ENCODE measurements at regions not wholly inside any gene's neighbourhood (a gene's known extent, or its start where the extent isn't known, plus 50 kb on each side); places are given as distances from the start of the nearest gene placed in this dataset.

GRCh38 chr7:92972441-92972840 is 136.1 kb upstream of the CDK6 start:
- Histone ChIP-seq H3K27me3 (no peaks in the 10 kb centered on the region), H3K4me3 (replicated peaks in 1 of 3) (no peak overlapping the region), H3K27ac (no peak overlapping the region), H3K9me3 (peaks cover 4% of the 10 kb centered on the region), H3K36me3 (no peaks in the 10 kb centered on the region), H3K4me1 (no peaks in the 10 kb centered on the region)
- no peak for DNase-seq
- WGBS, 2 donors = 82 to 86% methylated on average over 3 of the region's 3 CpGs
- TF ChIP-seq POLR2A (IDR thresholded peaks at IDR 0.05) (no peak), CTCF (IDR thresholded peaks at IDR 0.05) (no peak)
- intact Hi-C loops (cut with DNase I) = no loop called here

- Histone ChIP-seq H3K36me3 (no peaks in the 10 kb centered on the region), H3K27me3 (no peaks in the 10 kb centered on the region), H3K4me3 (replicated peaks in 1 of 3) (no peak overlapping the region), H3K9me3 (no peaks in the 10 kb centered on the region), H3K4me1 (no peaks in the 10 kb centered on the region), H3K27ac (no peak overlapping the region)
- TF ChIP-seq POLR2A (IDR thresholded peaks at IDR 0.05) (no peak), CTCF (IDR thresholded peaks at IDR 0.05) (no peak)
- WGBS, 2 donors = 80% methylated on average over 3 of the region's 3 CpGs
- intact Hi-C loops (cut with DNase I) = no loop called here
- DNase-seq = no peak
Measured at GRCh38 chr7:92969061-92969460, 132.7 kb upstream of the CDK6 start.

GRCh38 chr7:92968502-92968901 is 132.1 kb upstream of the CDK6 start:
- Histone ChIP-seq H3K4me1 (no peaks in the 10 kb centered on the region), H3K36me3 (no peaks in the 10 kb centered on the region), H3K27me3 (no peaks in the 10 kb centered on the region), H3K4me3 (replicated peaks in 1 of 3) (no peak overlapping the region), H3K9me3 (no peaks in the 10 kb centered on the region), H3K27ac (no peak overlapping the region)
- 83 to 95% methylated on average over 1 of the region's 1 CpG for WGBS, 2 donors
- intact Hi-C loops (cut with DNase I) = no loop called here
- no peak for DNase-seq
- no peak for TF ChIP-seq CTCF (IDR thresholded peaks at IDR 0.05)
- no peak for TF ChIP-seq POLR2A (IDR thresholded peaks at IDR 0.05)

DNA sequence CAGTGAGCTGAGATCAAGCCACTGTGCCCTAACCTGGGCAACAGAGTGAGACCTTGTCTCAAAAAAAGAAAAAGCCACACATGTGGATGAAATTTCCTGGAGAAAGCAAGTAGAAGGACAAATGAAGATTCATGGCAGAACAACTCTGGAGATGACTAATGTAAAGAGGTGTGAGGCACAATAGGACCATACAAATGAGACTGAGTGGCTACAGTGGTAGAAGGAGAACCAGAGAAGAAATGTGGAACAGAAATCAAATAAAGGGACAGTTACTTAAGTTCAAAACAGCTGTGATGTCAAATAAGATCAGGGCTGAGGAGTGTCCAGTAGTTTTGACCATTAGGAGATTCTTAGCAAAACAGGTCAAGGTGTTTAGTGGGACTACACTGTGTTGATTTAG is 130.9 kb upstream of the CDK6 start:
- no peak for DNase-seq
- Histone ChIP-seq H3K27me3 (no peaks in the 10 kb centered on the region), H3K9me3 (no peaks in the 10 kb centered on the region), H3K36me3 (no peaks in the 10 kb centered on the region), H3K27ac (no peak overlapping the region), H3K4me3 (replicated peaks in 1 of 3) (no peak overlapping the region), H3K4me1 (no peaks in the 10 kb centered on the region)
- no peak for TF ChIP-seq POLR2A (IDR thresholded peaks at IDR 0.05)
- no peak for TF ChIP-seq CTCF (IDR thresholded peaks at IDR 0.05)
- intact Hi-C loops (cut with DNase I) = no loop called here

- no peak for DNase-seq
- H3K36me3 ChIP-seq = no peaks in the 10 kb centered on the region
- no peak overlapping the region for H3K27ac ChIP-seq
- TF ChIP-seq POLR2A (IDR thresholded peaks at IDR 0.05) (no peak), CTCF (IDR thresholded peaks at IDR 0.05) (no peak)
- H3K27me3 ChIP-seq = no peaks in the 10 kb centered on the region
- 65 to 67% methylated on average over 4 of the region's 4 CpGs for WGBS, 2 donors
- no peak overlapping the region for H3K4me3 ChIP-seq (replicated peaks in 1 of 3)
- intact Hi-C loops (cut with DNase I) = no loop called here
- H3K4me1 ChIP-seq = no peaks in the 10 kb centered on the region
- no peaks in the 10 kb centered on the region for H3K9me3 ChIP-seq
Measured at GRCh38 chr7:92964141-92964540, 127.8 kb upstream of the CDK6 start.
